ENCODE measurements at regions not wholly inside any gene's neighbourhood (a gene's known extent, or its start where the extent isn't known, plus 50 kb on each side); places are given as distances from the start of the nearest gene placed in this dataset.

- intact Hi-C loops (cut with DNase I), result no loop called here
- TF ChIP-seq CTCF (IDR thresholded peaks at IDR 0.05), result no peak
Measured at GRCh38 chr11:131207901-131208300, 162.5 kb upstream of the NTM start.

GRCh38 chr11:131217313-131218310 lies 152.8 kb upstream of the NTM start:
- no peaks in the 10 kb centered on the region for H3K27me3 ChIP-seq
- no peak overlapping the region for H3K27ac ChIP-seq
- intact Hi-C loops (cut with DNase I), result loop anchor here (10.0 kb wide), 1 partner anchor 153 kb away; no protein-coding TSS in a partner anchor
- no peak overlapping the region for H3K9ac ChIP-seq (ENCODE audit: low read depth in 2 of 2, low read length in 2 of 2)
- H3K36me3 ChIP-seq, result no peaks in the 10 kb centered on the region
- no peak overlapping the region for H3K4me3 ChIP-seq
- DNase-seq, result no peak
- no peaks in the 10 kb centered on the region for H3K4me1 ChIP-seq
- no peak for TF ChIP-seq CTCF (IDR thresholded peaks at IDR 0.05)
- H3K9me3 ChIP-seq, result no peaks in the 10 kb centered on the region

More at GRCh38 chr11:131207901-131208300, 162.5 kb upstream of the NTM start:
- no peak overlapping the region for H3K27ac ChIP-seq
- H3K4me3 ChIP-seq, result no peak overlapping the region
- H3K36me3 ChIP-seq, result no peaks in the 10 kb centered on the region
- no peaks in the 10 kb centered on the region for H3K27me3 ChIP-seq
- H3K9ac ChIP-seq (ENCODE audit: low read depth in 2 of 2, low read length in 2 of 2), result no peak overlapping the region
- no peak for DNase-seq
- no peaks in the 10 kb centered on the region for H3K9me3 ChIP-seq
- no peaks in the 10 kb centered on the region for H3K4me1 ChIP-seq

- no peaks in the 10 kb centered on the region for H3K4me1 ChIP-seq
- no peaks in the 10 kb centered on the region for H3K36me3 ChIP-seq
- no peak overlapping the region for H3K9ac ChIP-seq (ENCODE audit: low read depth in 2 of 2, low read length in 2 of 2)
- H3K27me3 ChIP-seq, result no peaks in the 10 kb centered on the region
- TF ChIP-seq CTCF (IDR thresholded peaks at IDR 0.05), result no peak
- no peak overlapping the region for H3K27ac ChIP-seq
- no peaks in the 10 kb centered on the region for H3K9me3 ChIP-seq
- DNase-seq, result no peak
- no peak overlapping the region for H3K4me3 ChIP-seq
- intact Hi-C loops (cut with DNase I), result loop anchor here (10.0 kb wide), 1 partner anchor 154 kb away; no protein-coding TSS in a partner anchor
Measured at GRCh38 chr11:131218542-131218941, 151.9 kb upstream of the NTM start.

GRCh38 chr11:131219646-131220045 lies 150.8 kb upstream of the NTM start:
- Histone ChIP-seq H3K9me3 (no peaks in the 10 kb centered on the region), H3K4me1 (no peaks in the 10 kb centered on the region), H3K36me3 (no peaks in the 10 kb centered on the region), H3K27ac (no peak overlapping the region), H3K4me3 (no peak overlapping the region), H3K27me3 (no peaks in the 10 kb centered on the region), H3K9ac (ENCODE audit: low read depth in 2 of 2, low read length in 2 of 2) (no peak overlapping the region)
- no peak for TF ChIP-seq CTCF (IDR thresholded peaks at IDR 0.05)
- DNase-seq, result no peak
- intact Hi-C loops (cut with DNase I), result loop anchor here (10.0 kb wide), 1 partner anchor 155 kb away; no protein-coding TSS in a partner anchor

GRCh38 chr11:131223198-131223991 lies 147.0 kb upstream of the NTM start:
- H3K9ac ChIP-seq (ENCODE audit: low read depth in 2 of 2, low read length in 2 of 2), result no peak overlapping the region
- H3K4me3 ChIP-seq, result no peak overlapping the region
- no peak overlapping the region for H3K27ac ChIP-seq
- H3K4me1 ChIP-seq, result no peaks in the 10 kb centered on the region
- H3K36me3 ChIP-seq, result no peaks in the 10 kb centered on the region
- no peaks in the 10 kb centered on the region for H3K27me3 ChIP-seq
- H3K9me3 ChIP-seq, result no peaks in the 10 kb centered on the region
- intact Hi-C loops (cut with DNase I), result no loop called here
- no peak for TF ChIP-seq CTCF (IDR thresholded peaks at IDR 0.05)
- DNase-seq, result no peak
